Transverse colon (tissue), 4 donors: ENCODE measurements at regions not wholly inside any gene's neighbourhood (a gene's known extent, or its start where the extent isn't known, plus 50 kb on each side); places are given as distances from the start of the nearest gene placed in this dataset.

Experiments used
- DNase-seq: peaks from one replicate; pipeline ENCODE4 v3.0.0-alpha.2; 2019
- H3K27ac ChIP-seq, 4 donors: fragments of 200-600 bp; sonication (generic); 2 replicates each; pipeline ENCODE4 v1.5.1; 2016 to 2018; ENCODE audit warnings: inconsistent platforms in 4 of 4
- H3K27me3 ChIP-seq: fragments of 200-600 bp; sonication (generic); 2 replicates; pipeline ENCODE4 v1.5.1; 2017; ENCODE audit warnings: inconsistent platforms
- H3K36me3 ChIP-seq, 4 donors: fragments of 200-600 bp; sonication (generic); 2 replicates each; pipeline ENCODE4 v1.5.1; 2017 to 2019; ENCODE audit warnings: inconsistent platforms in 4 of 4
- H3K4me1 ChIP-seq, 4 donors: fragments of 200-600 bp; sonication (generic); 2 replicates each; pipeline ENCODE4 v1.5.1; 2017 to 2020; ENCODE audit warnings: inconsistent platforms in 4 of 4
- H3K4me3 ChIP-seq, 4 donors: fragments of 200-600 bp; sonication (generic); 1 replicate in 1 of 4; 2 replicates in 3 of 4; pipeline versions ENCODE4 v1.5.1 to v1.6.1; 2017 to 2019; ENCODE audit warnings: inconsistent platforms in 4 of 4
- H3K9me3 ChIP-seq, 2 donors: fragments of 200-600 bp; sonication (generic); 2 replicates each; pipeline ENCODE4 v1.5.1; 2017 to 2019; ENCODE audit warnings: inconsistent platforms in 2 of 2
- EP300 ChIP-seq: sonication (generic); formaldehyde crosslinking; IDR thresholded peaks from one replicate; pipeline ENCODE4 v1.6.1; 2017; ENCODE audit warnings: antibody characterized with exemption, low read depth
- POLR2A ChIP-seq: fragments of 450-650 bp; IDR thresholded peaks from one replicate; pipeline ENCODE4 v1.6.1; 2016; ENCODE audit warnings: antibody characterized with exemption, mild to moderate bottlenecking, moderate library complexity
- POLR2AphosphoS5 ChIP-seq, 3 donors: sonication (generic); formaldehyde crosslinking; IDR thresholded peaks; one replicate each; pipeline ENCODE4 v1.6.1; 2016; ENCODE audit warnings: antibody characterized with exemption in 3 of 3
- WGBS, 2 donors: methylation state at CpG; one replicate each; pipeline ENCODE4 v1.1.5; 2018; ENCODE audit warnings: low coverage in 1 of 2; 5-methylcytosine and 5-hydroxymethylcytosine counted together
- in situ Hi-C, 4 donors: fragments of 200-750 bp; cut with MboI; loops; one replicate each; pipeline versions ENCODE4 v1.15.0 to v1.15.1; 2017; ENCODE audit warnings: low sequenced_read_pairs in 3 of 4, low pct_ligation_motif_present in 1 of 4, low pct_unique_long_range_greater_than_20kb in 1 of 4
- intact Hi-C: fragments of 100-400 bp; cut with DNase I; formaldehyde crosslinking; loops from one replicate; pipeline ENCODE4 v1.15.1; 2023; ENCODE audit warnings: low total_unique reads
- TF ChIP-seq, protein P1 (sequence below), 5 experiments: fragments of 200-600 bp in 3 of 5; fragments of 450-650 bp in 2 of 5; sonication (generic) in 3 of 5; IDR thresholded peaks; 1 replicate in 2 of 5; 2 replicates in 3 of 5; pipeline ENCODE4 v1.5.1; 2016 to 2017; ENCODE audit warnings: antibody characterized with exemption in 5 of 5, inconsistent platforms in 3 of 5, mild to moderate bottlenecking in 2 of 5, moderate library complexity in 1 of 5

DNA sequence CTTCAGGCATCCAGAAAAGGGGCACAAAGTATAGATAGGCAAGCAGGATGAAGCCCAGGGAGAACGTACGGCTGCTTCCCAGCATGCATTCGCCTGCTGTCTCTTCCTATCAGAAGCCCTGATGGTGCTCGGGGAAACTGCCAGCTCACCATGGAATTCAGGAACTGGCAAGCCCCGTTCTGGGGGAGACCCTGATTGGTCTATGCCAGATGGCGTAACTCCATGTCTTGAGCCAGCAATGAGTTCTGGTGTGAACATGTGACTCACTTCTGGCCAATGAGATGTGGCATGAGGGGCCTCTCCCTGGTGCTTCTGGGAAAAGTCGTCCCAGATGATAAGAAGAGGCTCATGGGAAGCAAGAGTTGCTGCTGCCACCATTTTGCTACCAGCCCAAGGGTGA is 270.8 kb downstream of the BCL11B start:
- TF ChIP-seq, protein P1, sequence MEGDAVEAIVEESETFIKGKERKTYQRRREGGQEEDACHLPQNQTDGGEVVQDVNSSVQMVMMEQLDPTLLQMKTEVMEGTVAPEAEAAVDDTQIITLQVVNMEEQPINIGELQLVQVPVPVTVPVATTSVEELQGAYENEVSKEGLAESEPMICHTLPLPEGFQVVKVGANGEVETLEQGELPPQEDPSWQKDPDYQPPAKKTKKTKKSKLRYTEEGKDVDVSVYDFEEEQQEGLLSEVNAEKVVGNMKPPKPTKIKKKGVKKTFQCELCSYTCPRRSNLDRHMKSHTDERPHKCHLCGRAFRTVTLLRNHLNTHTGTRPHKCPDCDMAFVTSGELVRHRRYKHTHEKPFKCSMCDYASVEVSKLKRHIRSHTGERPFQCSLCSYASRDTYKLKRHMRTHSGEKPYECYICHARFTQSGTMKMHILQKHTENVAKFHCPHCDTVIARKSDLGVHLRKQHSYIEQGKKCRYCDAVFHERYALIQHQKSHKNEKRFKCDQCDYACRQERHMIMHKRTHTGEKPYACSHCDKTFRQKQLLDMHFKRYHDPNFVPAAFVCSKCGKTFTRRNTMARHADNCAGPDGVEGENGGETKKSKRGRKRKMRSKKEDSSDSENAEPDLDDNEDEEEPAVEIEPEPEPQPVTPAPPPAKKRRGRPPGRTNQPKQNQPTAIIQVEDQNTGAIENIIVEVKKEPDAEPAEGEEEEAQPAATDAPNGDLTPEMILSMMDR (IDR thresholded peaks at IDR 0.05) = no peak
- no peak for TF ChIP-seq EP300
- no peak for TF ChIP-seq POLR2A
- TF ChIP-seq POLR2AphosphoS5 (IDR thresholded peaks at IDR 0.05) = no peak
- intact Hi-C loops (no loop called here), in situ Hi-C loops (no loop called here)
- no peaks in the 10 kb centered on the region for H3K36me3 ChIP-seq
- H3K4me3 ChIP-seq = no peak overlapping the region
- H3K9me3 ChIP-seq = no peaks in the 10 kb centered on the region
- H3K27ac ChIP-seq = no peak overlapping the region
- H3K27me3 ChIP-seq = no peaks in the 10 kb centered on the region
- no peaks in the 10 kb centered on the region for H3K4me1 ChIP-seq
- 85% methylated on average over 7 of the region's 7 CpGs; no CpG with 5 or more reads in 1 of the 2 donors for WGBS, 2 donors
- DNase-seq = no peak

DNA sequence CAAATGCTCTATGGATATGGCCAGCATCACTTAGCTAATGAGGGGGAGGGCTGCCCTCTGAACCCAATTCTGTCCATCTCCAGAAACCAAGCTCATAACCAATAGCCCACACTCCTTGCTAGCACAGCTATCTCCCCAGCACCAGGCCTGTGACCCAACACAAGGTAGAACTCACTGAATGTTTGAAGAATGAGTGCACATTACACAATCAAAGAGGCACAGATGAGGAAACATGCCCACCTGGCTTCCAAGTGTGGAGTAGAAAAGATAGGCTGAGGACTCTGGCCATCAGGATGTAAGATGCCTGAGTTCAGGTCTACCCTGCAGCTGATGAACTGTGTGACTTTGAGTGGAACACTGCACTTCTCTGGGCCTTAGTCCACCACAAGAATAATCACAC is 268.4 kb downstream of the BCL11B start:
- no peak for TF ChIP-seq POLR2AphosphoS5 (IDR thresholded peaks at IDR 0.05)
- no peak for TF ChIP-seq POLR2A
- no peak for TF ChIP-seq EP300
- TF ChIP-seq, protein P1 (IDR thresholded peaks at IDR 0.05) = no peak
- Histone ChIP-seq H3K27ac (no peak overlapping the region), H3K9me3 (no peaks in the 10 kb centered on the region), H3K27me3 (no peaks in the 10 kb centered on the region), H3K4me1 (no peaks in the 10 kb centered on the region), H3K36me3 (no peaks in the 10 kb centered on the region), H3K4me3 (no peak overlapping the region)
- no peak for DNase-seq
- in situ Hi-C loops = no loop called here
- intact Hi-C loops = no loop called here

DNA sequence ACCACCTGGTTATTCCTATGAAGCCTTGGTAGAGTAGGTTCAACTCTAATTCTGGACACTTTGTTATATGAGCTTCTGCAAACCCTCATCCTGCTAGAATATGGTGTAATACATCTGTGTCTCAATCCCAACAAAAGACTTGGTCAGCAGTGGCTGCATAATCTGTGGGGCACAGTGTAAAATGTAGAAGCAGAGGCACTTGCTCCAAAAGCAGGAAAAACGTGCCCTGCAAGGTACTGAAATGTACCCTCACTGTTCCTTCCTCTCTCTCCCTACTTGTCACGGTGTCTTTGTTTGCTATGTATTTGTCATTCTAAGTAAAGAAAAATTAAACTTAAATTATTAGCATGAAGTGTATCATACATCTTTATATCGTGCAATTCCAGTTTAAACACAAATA is 267.9 kb downstream of the BCL11B start:
- Histone ChIP-seq H3K27me3 (no peaks in the 10 kb centered on the region), H3K4me1 (no peaks in the 10 kb centered on the region), H3K4me3 (no peak overlapping the region), H3K27ac (no peak overlapping the region), H3K36me3 (no peaks in the 10 kb centered on the region), H3K9me3 (no peaks in the 10 kb centered on the region)
- TF ChIP-seq POLR2A (no peak), POLR2AphosphoS5 (IDR thresholded peaks at IDR 0.05) (no peak), EP300 (no peak)
- TF ChIP-seq, protein P1 (IDR thresholded peaks at IDR 0.05) = no peak
- no peak for DNase-seq
- in situ Hi-C loops = no loop called here
- 43 to 48% methylated on average over 3 of the region's 3 CpGs for WGBS, 2 donors
- intact Hi-C loops = no loop called here

DNA sequence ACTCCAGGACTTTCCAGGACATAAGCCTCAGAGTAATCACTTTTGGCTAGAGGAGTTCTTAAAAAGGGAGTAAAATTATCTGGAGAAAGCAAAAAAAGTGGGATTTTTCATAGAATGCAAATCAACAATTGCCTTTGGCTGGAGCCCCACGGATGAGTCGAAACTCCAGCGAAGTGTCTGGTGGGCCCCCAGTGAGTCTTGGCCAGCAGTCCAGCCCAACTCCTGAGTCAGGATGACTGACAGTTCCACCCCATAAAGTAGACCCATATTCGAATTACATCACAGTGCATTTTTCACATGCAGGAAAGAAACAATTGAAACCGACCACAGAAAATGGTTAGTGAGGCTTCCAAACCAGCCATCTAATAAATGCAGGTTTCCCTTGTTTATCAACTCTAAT is 265.7 kb downstream of the BCL11B start:
- Histone ChIP-seq H3K4me3 (no peak overlapping the region), H3K9me3 (no peaks in the 10 kb centered on the region), H3K27ac (no peak overlapping the region), H3K4me1 (no peaks in the 10 kb centered on the region), H3K36me3 (no peaks in the 10 kb centered on the region), H3K27me3 (no peaks in the 10 kb centered on the region)
- intact Hi-C loops = no loop called here
- in situ Hi-C loops = no loop called here
- TF ChIP-seq POLR2AphosphoS5 (IDR thresholded peaks at IDR 0.05) = no peak
- TF ChIP-seq, protein P1 (IDR thresholded peaks at IDR 0.05) = no peak
- no peak for TF ChIP-seq EP300
- no peak for TF ChIP-seq POLR2A
- WGBS, 2 donors = 67 to 73% methylated on average over 4 to 5 of the region's 5 CpGs
- no peak for DNase-seq
